ENCODE measurements at regions not wholly inside any gene's neighbourhood (a gene's known extent, or its start where the extent isn't known, plus 50 kb on each side); places are given as distances from the start of the nearest gene placed in this dataset.

- no peaks in the 10 kb centered on the region for H3K4me1 Mint-ChIP-seq (ENCODE audit: unreplicated experiment)
- DNase-seq (ENCODE audit: extremely low spot score, unreplicated experiment), result no peak
- no peaks in the 10 kb centered on the region for H3K27me3 Mint-ChIP-seq
- H3K4me3 Mint-ChIP-seq, result no peak overlapping the region
- H3K27ac Mint-ChIP-seq, result no peak overlapping the region
- H3K36me3 Mint-ChIP-seq, result no peaks in the 10 kb centered on the region
- TF ChIP-seq CTCF (conservative IDR thresholded peaks at IDR 0.05), result no peak
- H3K9me3 Mint-ChIP-seq, result no peaks in the 10 kb centered on the region
Measured at GRCh38 chr13:68076046-68076445, 845.9 kb upstream of the PCDH9 start.

GRCh38 chr13:68066879-68067513 lies 836.9 kb upstream of the PCDH9 start:
- Mint-ChIP-seq H3K4me1 (ENCODE audit: unreplicated experiment) (no peaks in the 10 kb centered on the region), H3K9me3 (no peaks in the 10 kb centered on the region), H3K4me3 (no peak overlapping the region), H3K36me3 (no peaks in the 10 kb centered on the region), H3K27ac (no peak overlapping the region), H3K27me3 (no peaks in the 10 kb centered on the region)
- no peak for DNase-seq (ENCODE audit: extremely low spot score, unreplicated experiment)
- no peak for TF ChIP-seq CTCF (conservative IDR thresholded peaks at IDR 0.05)

- Mint-ChIP-seq H3K27me3 (no peaks in the 10 kb centered on the region), H3K4me3 (no peak overlapping the region), H3K27ac (no peak overlapping the region), H3K9me3 (no peaks in the 10 kb centered on the region), H3K36me3 (no peaks in the 10 kb centered on the region), H3K4me1 (ENCODE audit: unreplicated experiment) (no peaks in the 10 kb centered on the region)
- TF ChIP-seq CTCF (conservative IDR thresholded peaks at IDR 0.05), result no peak
- no peak for DNase-seq (ENCODE audit: extremely low spot score, unreplicated experiment)
Measured at GRCh38 chr13:68064001-68064770, 834.0 kb upstream of the PCDH9 start.

GRCh38 chr13:68063181-68063580 lies 833.0 kb upstream of the PCDH9 start:
- no peak overlapping the region for H3K4me3 Mint-ChIP-seq
- DNase-seq (ENCODE audit: extremely low spot score, unreplicated experiment), result no peak
- no peaks in the 10 kb centered on the region for H3K9me3 Mint-ChIP-seq
- TF ChIP-seq CTCF (conservative IDR thresholded peaks at IDR 0.05), result no peak
- H3K36me3 Mint-ChIP-seq, result no peaks in the 10 kb centered on the region
- H3K27ac Mint-ChIP-seq, result no peak overlapping the region
- no peaks in the 10 kb centered on the region for H3K4me1 Mint-ChIP-seq (ENCODE audit: unreplicated experiment)
- no peaks in the 10 kb centered on the region for H3K27me3 Mint-ChIP-seq

GRCh38 chr13:68057836-68058235 lies 827.7 kb upstream of the PCDH9 start:
- no peaks in the 10 kb centered on the region for H3K27me3 Mint-ChIP-seq
- peaks cover 4% of the 10 kb centered on the region for H3K9me3 Mint-ChIP-seq
- no peaks in the 10 kb centered on the region for H3K36me3 Mint-ChIP-seq
- no peak overlapping the region for H3K4me3 Mint-ChIP-seq
- H3K27ac Mint-ChIP-seq, result no peak overlapping the region
- no peak for DNase-seq (ENCODE audit: extremely low spot score, unreplicated experiment)
- no peak for TF ChIP-seq CTCF (conservative IDR thresholded peaks at IDR 0.05)
- no peaks in the 10 kb centered on the region for H3K4me1 Mint-ChIP-seq (ENCODE audit: unreplicated experiment)
